Activated naive CD8-positive, alpha-beta T cell treated with anti-CD3 and anti-CD28 coated beads for 36 hours (primary cell): ENCODE measurements at regions not wholly inside any gene's neighbourhood (a gene's known extent, or its start where the extent isn't known, plus 50 kb on each side); places are given as distances from the start of the nearest gene placed in this dataset.

Experiments
- DNase-seq: peaks from one replicate; pipeline ENCODE4 v3.0.0; 2021
- H3K27ac Mint-ChIP-seq: one replicate; pipeline ENCODE4 v1.8.0; 2022; ENCODE audit warnings: mild to moderate bottlenecking, moderate library complexity, mixed read lengths
- H3K27me3 Mint-ChIP-seq: one replicate; pipeline ENCODE4 v1.8.0; 2022; ENCODE audit warnings: mild to moderate bottlenecking, mixed read lengths
- H3K36me3 Mint-ChIP-seq: one replicate; pipeline ENCODE4 v1.8.0; 2021; ENCODE audit warnings: mild to moderate bottlenecking, mixed read lengths
- H3K4me1 Mint-ChIP-seq: one replicate; pipeline ENCODE4 v1.8.0; 2021; ENCODE audit warnings: mixed read lengths
- H3K4me3 Mint-ChIP-seq: one replicate; pipeline ENCODE4 v1.8.0; 2022; ENCODE audit warnings: mild to moderate bottlenecking, moderate library complexity, mixed read lengths
- H3K9me3 Mint-ChIP-seq: one replicate; pipeline ENCODE4 v1.8.0; 2022; ENCODE audit warnings: mixed read lengths

- no peaks in the 10 kb centered on the region for H3K36me3 Mint-ChIP-seq
- H3K27ac Mint-ChIP-seq: no peak overlapping the region
- no peak for DNase-seq
- H3K4me3 Mint-ChIP-seq: no peak overlapping the region
- peaks cover 13% of the 10 kb centered on the region for H3K9me3 Mint-ChIP-seq
- H3K4me1 Mint-ChIP-seq: no peaks in the 10 kb centered on the region
- no peaks in the 10 kb centered on the region for H3K27me3 Mint-ChIP-seq
These were observed 414.6 kb downstream of the CAAP1 start for GRCh38 chr9:26477963-26478362.

GRCh38 chr9:26471261-26471660, 421.3 kb downstream of the CAAP1 start:
- Mint-ChIP-seq H3K36me3 (no peaks in the 10 kb centered on the region), H3K4me3 (no peak overlapping the region), H3K27me3 (no peaks in the 10 kb centered on the region), H3K9me3 (peaks cover 2% of the 10 kb centered on the region), H3K4me1 (no peaks in the 10 kb centered on the region), H3K27ac (no peak overlapping the region)
- DNase-seq: no peak

GRCh38 chr9:26470284-26470683, 422.3 kb downstream of the CAAP1 start:
- Mint-ChIP-seq H3K9me3 (peaks cover 2% of the 10 kb centered on the region), H3K27ac (no peak overlapping the region), H3K4me3 (no peak overlapping the region), H3K36me3 (no peaks in the 10 kb centered on the region), H3K4me1 (no peaks in the 10 kb centered on the region), H3K27me3 (no peaks in the 10 kb centered on the region)
- DNase-seq: no peak

GRCh38 chr9:26463837-26464236, 428.8 kb downstream of the CAAP1 start:
- Mint-ChIP-seq H3K36me3 (no peaks in the 10 kb centered on the region), H3K27me3 (no peaks in the 10 kb centered on the region), H3K4me3 (no peak overlapping the region), H3K9me3 (peaks cover 1% of the 10 kb centered on the region), H3K27ac (no peak overlapping the region), H3K4me1 (no peaks in the 10 kb centered on the region)
- DNase-seq: no peak

GRCh38 chr9:26462751-26463150, 429.9 kb downstream of the CAAP1 start:
- no peaks in the 10 kb centered on the region for H3K4me1 Mint-ChIP-seq
- H3K27me3 Mint-ChIP-seq: no peaks in the 10 kb centered on the region
- no peak overlapping the region for H3K27ac Mint-ChIP-seq
- H3K9me3 Mint-ChIP-seq: peaks cover 1% of the 10 kb centered on the region
- no peaks in the 10 kb centered on the region for H3K36me3 Mint-ChIP-seq
- H3K4me3 Mint-ChIP-seq: no peak overlapping the region
- no peak for DNase-seq

GRCh38 chr9:26462213-26462612, 430.4 kb downstream of the CAAP1 start:
- no peak overlapping the region for H3K4me3 Mint-ChIP-seq
- H3K36me3 Mint-ChIP-seq: no peaks in the 10 kb centered on the region
- no peaks in the 10 kb centered on the region for H3K27me3 Mint-ChIP-seq
- H3K4me1 Mint-ChIP-seq: no peaks in the 10 kb centered on the region
- peaks cover 1% of the 10 kb centered on the region for H3K9me3 Mint-ChIP-seq
- no peak overlapping the region for H3K27ac Mint-ChIP-seq
- DNase-seq: no peak

GRCh38 chr9:26460624-26461023, 432.0 kb downstream of the CAAP1 start:
- peaks cover 1% of the 10 kb centered on the region for H3K9me3 Mint-ChIP-seq
- no peaks in the 10 kb centered on the region for H3K27me3 Mint-ChIP-seq
- H3K36me3 Mint-ChIP-seq: no peaks in the 10 kb centered on the region
- no peak overlapping the region for H3K27ac Mint-ChIP-seq
- H3K4me1 Mint-ChIP-seq: no peaks in the 10 kb centered on the region
- no peak for DNase-seq
- H3K4me3 Mint-ChIP-seq: no peak overlapping the region

GRCh38 chr9:26459959-26460358, 432.6 kb downstream of the CAAP1 start:
- Mint-ChIP-seq H3K4me1 (no peaks in the 10 kb centered on the region), H3K9me3 (peaks cover 1% of the 10 kb centered on the region), H3K36me3 (no peaks in the 10 kb centered on the region), H3K27me3 (no peaks in the 10 kb centered on the region), H3K27ac (no peak overlapping the region), H3K4me3 (no peak overlapping the region)
- DNase-seq: no peak

- Mint-ChIP-seq H3K4me1 (no peaks in the 10 kb centered on the region), H3K27ac (no peak overlapping the region), H3K36me3 (no peaks in the 10 kb centered on the region), H3K4me3 (no peak overlapping the region), H3K27me3 (no peaks in the 10 kb centered on the region), H3K9me3 (peaks cover 1% of the 10 kb centered on the region)
- DNase-seq: no peak
These were observed 434.5 kb downstream of the CAAP1 start for GRCh38 chr9:26458054-26458453.

GRCh38 chr9:26457151-26457550, 435.5 kb downstream of the CAAP1 start:
- H3K4me3 Mint-ChIP-seq: no peak overlapping the region
- DNase-seq: no peak
- H3K36me3 Mint-ChIP-seq: no peaks in the 10 kb centered on the region
- H3K4me1 Mint-ChIP-seq: no peaks in the 10 kb centered on the region
- H3K9me3 Mint-ChIP-seq: peaks cover 1% of the 10 kb centered on the region
- H3K27ac Mint-ChIP-seq: no peak overlapping the region
- no peaks in the 10 kb centered on the region for H3K27me3 Mint-ChIP-seq

- Mint-ChIP-seq H3K36me3 (no peaks in the 10 kb centered on the region), H3K27me3 (no peaks in the 10 kb centered on the region), H3K27ac (no peak overlapping the region)
These were observed 453.5 kb downstream of the CAAP1 start for GRCh38 chr9:26439061-26439624.

GRCh38 chr9:26437056-26437711, 455.4 kb downstream of the CAAP1 start:
- Mint-ChIP-seq H3K27ac (no peak overlapping the region), H3K27me3 (no peaks in the 10 kb centered on the region), H3K9me3 (peaks cover 2% of the 10 kb centered on the region), H3K36me3 (no peaks in the 10 kb centered on the region), H3K4me1 (no peaks in the 10 kb centered on the region), H3K4me3 (no peak overlapping the region)
- no peak for DNase-seq

More at GRCh38 chr9:26439061-26439624, 453.5 kb downstream of the CAAP1 start:
- Mint-ChIP-seq H3K9me3 (peaks cover 2% of the 10 kb centered on the region), H3K4me3 (no peak overlapping the region), H3K4me1 (no peaks in the 10 kb centered on the region)
- DNase-seq: no peak

GRCh38 chr9:26426551-26427131, 466.0 kb downstream of the CAAP1 start:
- Mint-ChIP-seq H3K27me3 (no peaks in the 10 kb centered on the region), H3K4me1 (no peaks in the 10 kb centered on the region), H3K4me3 (no peak overlapping the region), H3K27ac (no peak overlapping the region), H3K9me3 (peaks cover 6% of the 10 kb centered on the region), H3K36me3 (no peaks in the 10 kb centered on the region)
- DNase-seq: no peak

GRCh38 chr9:26418480-26418879, 474.1 kb downstream of the CAAP1 start:
- H3K4me1 Mint-ChIP-seq: no peaks in the 10 kb centered on the region
- H3K9me3 Mint-ChIP-seq: no peaks in the 10 kb centered on the region
- no peaks in the 10 kb centered on the region for H3K36me3 Mint-ChIP-seq
- no peak overlapping the region for H3K27ac Mint-ChIP-seq
- no peaks in the 10 kb centered on the region for H3K27me3 Mint-ChIP-seq
- DNase-seq: no peak
- H3K4me3 Mint-ChIP-seq: no peak overlapping the region

GRCh38 chr9:26415528-26415927, 477.1 kb downstream of the CAAP1 start:
- no peak overlapping the region for H3K4me3 Mint-ChIP-seq
- no peaks in the 10 kb centered on the region for H3K36me3 Mint-ChIP-seq
- no peaks in the 10 kb centered on the region for H3K27me3 Mint-ChIP-seq
- H3K4me1 Mint-ChIP-seq: no peaks in the 10 kb centered on the region
- no peak for DNase-seq
- H3K27ac Mint-ChIP-seq: no peak overlapping the region
- peaks cover 2% of the 10 kb centered on the region for H3K9me3 Mint-ChIP-seq

- Mint-ChIP-seq H3K9me3 (peaks cover 3% of the 10 kb centered on the region), H3K27me3 (no peaks in the 10 kb centered on the region), H3K27ac (no peak overlapping the region), H3K4me3 (no peak overlapping the region), H3K4me1 (no peaks in the 10 kb centered on the region), H3K36me3 (no peaks in the 10 kb centered on the region)
- no peak for DNase-seq
These were observed 479.0 kb downstream of the CAAP1 start for GRCh38 chr9:26413611-26414010.
